ENCODE measurements at regions not wholly inside any gene's neighbourhood (a gene's known extent, or its start where the extent isn't known, plus 50 kb on each side); places are given as distances from the start of the nearest gene placed in this dataset.
"Not testable (repeated sequence)": the region's sequence is repeated elsewhere in the genome, so short reads cannot be mapped to it uniquely, and the experiment has no call there.

DNA sequence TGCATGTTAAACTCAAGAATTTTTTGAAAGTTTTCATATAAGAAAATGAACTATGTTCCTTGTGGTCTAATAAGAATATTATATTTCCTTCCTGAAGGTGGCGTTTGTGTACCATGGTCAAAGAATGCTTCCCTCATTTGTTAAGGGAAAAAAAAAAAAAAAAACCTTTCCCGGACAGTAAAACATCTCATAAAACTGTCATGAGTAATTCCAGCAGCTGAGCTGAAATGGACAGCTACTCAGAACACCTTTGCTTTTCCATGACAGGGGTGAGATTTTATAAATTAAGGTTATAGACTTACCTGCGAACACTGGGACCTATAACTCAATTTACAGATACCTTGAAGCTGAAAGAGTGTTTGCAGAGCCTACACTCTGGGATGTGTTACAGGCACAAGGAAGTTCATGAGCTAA, 113.2 kb upstream of the RANBP3L start:
- no peak for DNase-seq (ENCODE audit: insufficient read length)
- TF ChIP-seq POLR2A (IDR thresholded peaks at IDR 0.05; ENCODE audit: low read depth, low read length) (no peak), TAF1 (IDR thresholded peaks at IDR 0.05; ENCODE audit: borderline replicate concordance, low read depth, low read length) (no peak), POLR2AphosphoS5 (IDR thresholded peaks at IDR 0.05; ENCODE audit: low read depth, low read length) (no peak)
- FAIRE-seq, result no peak

DNA sequence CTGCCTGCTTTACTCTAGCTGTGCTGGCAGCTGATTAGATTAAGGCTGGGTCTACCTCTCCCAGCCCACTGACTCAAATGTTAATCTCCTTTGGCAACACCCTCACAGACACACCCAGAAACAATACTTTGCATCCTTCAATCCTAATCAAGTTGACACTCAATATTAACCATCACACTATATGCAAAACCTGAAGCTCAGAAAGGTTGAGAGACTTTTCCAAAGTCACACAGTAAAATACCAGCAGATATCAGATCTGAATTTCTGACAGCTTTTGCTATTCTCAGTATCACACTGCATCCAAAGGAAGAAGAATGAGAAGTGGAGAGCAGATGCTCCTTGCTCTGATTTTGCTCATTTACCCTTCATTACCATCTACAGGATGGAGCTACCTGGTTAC, 114.9 kb upstream of the RANBP3L start:
- FAIRE-seq (no peak), DNase-seq (ENCODE audit: insufficient read length) (no peak)
- TF ChIP-seq POLR2A (IDR thresholded peaks at IDR 0.05; ENCODE audit: low read depth, low read length), result no peak
- no peak for TF ChIP-seq TAF1 (IDR thresholded peaks at IDR 0.05; ENCODE audit: borderline replicate concordance, low read depth, low read length)
- no peak for TF ChIP-seq POLR2AphosphoS5 (IDR thresholded peaks at IDR 0.05; ENCODE audit: low read depth, low read length)

DNA sequence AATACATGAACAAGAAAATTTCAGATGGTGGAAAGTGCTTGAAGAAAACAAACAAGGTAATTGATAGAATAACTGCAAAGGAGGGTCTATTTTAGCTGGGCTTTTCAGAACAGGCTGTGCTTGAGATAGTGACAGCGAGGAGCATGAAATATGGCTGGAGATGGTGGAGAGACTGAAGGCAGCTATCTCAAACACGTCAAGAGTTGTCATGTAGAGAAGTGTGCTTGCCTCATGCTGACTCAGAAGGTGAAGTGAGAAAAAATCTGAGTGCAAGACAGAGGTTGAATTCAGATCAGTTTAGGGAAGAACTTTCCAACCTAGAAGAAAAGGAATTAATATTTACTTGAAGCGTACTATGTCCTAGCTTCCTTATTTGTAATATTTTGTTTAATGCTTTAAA, 115.5 kb upstream of the RANBP3L start:
- TF ChIP-seq POLR2AphosphoS5 (IDR thresholded peaks at IDR 0.05; ENCODE audit: low read depth, low read length), result no peak
- TF ChIP-seq TAF1 (IDR thresholded peaks at IDR 0.05; ENCODE audit: borderline replicate concordance, low read depth, low read length), result no peak
- no peak for TF ChIP-seq POLR2A (IDR thresholded peaks at IDR 0.05; ENCODE audit: low read depth, low read length)

DNA sequence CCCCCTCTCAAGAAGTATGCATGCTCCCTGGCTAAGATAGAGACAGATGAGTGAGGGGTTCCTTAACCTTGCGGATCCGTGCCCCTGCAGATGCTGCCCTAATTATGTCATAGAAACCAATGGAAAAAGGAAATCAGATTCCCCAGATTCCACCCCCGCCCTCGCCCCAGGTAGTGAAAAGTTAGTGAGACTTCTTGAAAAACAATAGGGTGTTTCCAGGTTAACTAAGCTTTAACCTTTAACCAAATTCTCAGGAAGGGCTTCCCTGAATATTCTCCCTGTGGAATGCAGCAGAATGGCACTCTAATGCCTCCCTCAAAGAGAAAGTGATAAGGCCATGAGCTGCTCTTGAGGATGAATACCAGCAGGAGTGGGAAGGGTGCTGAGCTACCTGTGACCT, 116.0 kb upstream of the RANBP3L start:
- TF ChIP-seq POLR2AphosphoS5 (IDR thresholded peaks at IDR 0.05; ENCODE audit: low read depth, low read length) (no peak), TAF1 (IDR thresholded peaks at IDR 0.05; ENCODE audit: borderline replicate concordance, low read depth, low read length) (no peak), POLR2A (IDR thresholded peaks at IDR 0.05; ENCODE audit: low read depth, low read length) (no peak)
- DNase-seq (ENCODE audit: insufficient read length) (no peak), FAIRE-seq (no peak)

More for the DNA sequence above, 115.5 kb upstream of the RANBP3L start:
- no peak for DNase-seq (ENCODE audit: insufficient read length)
- no peak for FAIRE-seq

DNA sequence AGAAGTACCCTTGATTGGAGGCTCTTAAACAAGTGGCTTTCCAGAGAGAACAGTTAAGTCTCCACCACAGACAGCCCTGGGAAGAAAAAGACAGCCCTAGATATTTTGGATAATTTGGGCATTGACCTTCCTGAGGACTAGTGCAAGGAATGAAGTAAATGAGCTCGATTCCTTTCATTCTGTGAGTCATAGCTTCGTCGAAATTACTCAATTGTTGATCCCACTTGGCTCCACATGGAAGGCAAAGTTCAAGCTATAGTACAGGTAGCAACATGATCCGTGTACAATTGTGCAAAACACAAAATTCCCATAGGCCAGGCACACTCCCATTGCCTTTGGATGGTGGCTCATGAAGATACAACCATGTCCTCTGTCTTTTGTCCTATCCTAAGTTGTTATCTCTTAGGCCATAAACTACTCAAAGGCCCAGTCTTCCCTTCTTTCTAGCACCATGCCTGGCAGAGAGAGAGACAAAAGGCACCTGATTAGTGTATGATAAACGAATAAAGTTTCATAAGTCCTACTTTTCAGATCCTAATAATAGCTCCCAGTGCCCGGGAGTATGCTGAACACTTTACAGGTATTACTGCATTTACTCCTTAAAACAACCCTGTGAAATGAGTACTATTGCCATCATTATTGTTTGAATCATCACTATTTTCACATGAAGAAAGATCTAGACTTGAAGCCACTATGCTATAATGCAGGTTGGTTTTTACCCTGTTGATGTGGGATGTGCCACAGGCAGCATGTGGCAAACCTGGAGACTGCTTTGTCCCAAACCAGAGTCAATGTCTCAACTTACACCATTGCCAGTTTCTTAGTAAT, 116.7 kb upstream of the RANBP3L start:
- FAIRE-seq (no peak), DNase-seq (ENCODE audit: insufficient read length) (no peak)
- no peak for TF ChIP-seq POLR2AphosphoS5 (IDR thresholded peaks at IDR 0.05; ENCODE audit: low read depth, low read length)
- TF ChIP-seq POLR2A (IDR thresholded peaks at IDR 0.05; ENCODE audit: low read depth, low read length), result no peak
- no peak for TF ChIP-seq TAF1 (IDR thresholded peaks at IDR 0.05; ENCODE audit: borderline replicate concordance, low read depth, low read length)

DNA sequence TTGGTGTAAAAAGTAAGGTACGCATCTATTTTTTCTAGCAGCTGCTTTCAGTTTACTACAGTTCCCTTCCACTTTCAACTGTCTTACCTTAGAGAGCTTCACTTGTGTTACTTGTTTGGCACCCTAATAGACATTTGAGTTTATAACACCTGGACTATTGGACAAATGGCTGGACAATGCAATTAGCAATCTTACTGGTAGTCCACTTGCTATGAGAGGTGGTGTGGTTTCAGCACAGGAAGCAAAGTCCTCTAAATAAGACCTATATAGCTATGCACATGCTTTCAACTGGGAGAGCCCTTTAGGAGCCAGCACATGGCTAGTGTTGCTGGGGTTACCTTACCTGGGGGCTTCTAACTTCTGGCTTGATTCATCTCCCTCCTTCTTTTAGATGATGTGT, 119.6 kb upstream of the RANBP3L start:
- FAIRE-seq, result no peak
- TF ChIP-seq POLR2AphosphoS5 (IDR thresholded peaks at IDR 0.05; ENCODE audit: low read depth, low read length) (no peak), POLR2A (IDR thresholded peaks at IDR 0.05; ENCODE audit: low read depth, low read length) (no peak), TAF1 (IDR thresholded peaks at IDR 0.05; ENCODE audit: borderline replicate concordance, low read depth, low read length) (no peak)
- no peak for DNase-seq (ENCODE audit: insufficient read length)

DNA sequence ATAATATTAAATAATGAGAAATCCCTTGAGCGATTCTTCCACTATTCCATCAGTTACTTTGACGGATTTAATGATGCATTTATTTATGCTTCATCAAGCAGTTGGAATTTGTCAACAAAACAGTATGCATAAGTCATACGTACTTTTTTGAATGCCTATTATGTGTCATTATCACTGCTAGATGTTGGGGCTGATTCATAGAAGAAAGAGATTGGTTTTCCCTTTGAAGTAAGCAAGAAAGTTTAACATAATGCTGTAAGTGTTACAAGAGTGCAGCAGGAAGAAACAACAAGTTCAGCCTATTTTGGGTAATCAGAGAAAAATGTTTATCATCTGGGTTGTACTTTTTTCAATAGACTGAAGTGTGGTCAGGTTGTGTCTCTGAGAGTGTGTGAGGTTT, 121.2 kb upstream of the RANBP3L start:
- DNase-seq (ENCODE audit: insufficient read length) (no peak), FAIRE-seq (no peak)
- no peak for TF ChIP-seq POLR2AphosphoS5 (IDR thresholded peaks at IDR 0.05; ENCODE audit: low read depth, low read length)

DNA sequence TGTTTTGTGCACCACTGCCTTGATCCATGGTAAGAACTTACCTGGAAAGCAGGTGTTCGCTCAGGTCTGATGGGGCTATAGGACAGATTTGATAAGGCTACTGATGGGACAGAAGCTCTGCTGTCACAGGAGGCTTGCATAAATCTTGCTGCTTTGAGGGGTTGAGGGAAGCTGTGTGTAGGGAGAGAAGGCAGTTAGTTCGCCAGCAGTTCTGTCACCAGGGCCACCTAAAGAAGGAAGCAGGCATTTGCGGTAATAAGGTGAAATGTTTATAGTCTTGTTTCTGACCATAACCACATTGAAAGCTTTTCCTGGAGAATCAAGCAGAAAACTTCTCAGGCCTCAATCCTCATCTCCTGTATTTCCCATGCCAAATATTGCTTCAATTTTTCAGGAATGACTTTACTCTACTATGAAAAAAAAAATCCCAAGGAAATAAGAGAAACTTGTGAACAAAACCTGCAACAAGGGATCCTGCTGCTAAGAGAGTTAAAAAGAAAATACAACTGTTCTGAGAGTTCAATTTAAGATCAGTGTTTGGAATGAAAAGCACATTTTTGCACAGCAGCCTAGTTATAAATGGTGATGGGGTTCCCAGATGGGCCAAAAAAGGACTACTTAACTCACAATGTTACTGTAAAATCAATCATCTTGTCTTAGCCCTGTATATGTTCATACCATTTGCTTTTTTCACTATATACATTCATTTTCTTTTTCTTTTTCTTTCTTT, 122.0 kb upstream of the RANBP3L start:
- TF ChIP-seq TAF1 (IDR thresholded peaks at IDR 0.05; ENCODE audit: borderline replicate concordance, low read depth, low read length) (no peak), POLR2A (IDR thresholded peaks at IDR 0.05; ENCODE audit: low read depth, low read length) (no peak), POLR2AphosphoS5 (IDR thresholded peaks at IDR 0.05; ENCODE audit: low read depth, low read length) (no peak)
- FAIRE-seq (no peak), DNase-seq (ENCODE audit: insufficient read length) (no peak)

DNA sequence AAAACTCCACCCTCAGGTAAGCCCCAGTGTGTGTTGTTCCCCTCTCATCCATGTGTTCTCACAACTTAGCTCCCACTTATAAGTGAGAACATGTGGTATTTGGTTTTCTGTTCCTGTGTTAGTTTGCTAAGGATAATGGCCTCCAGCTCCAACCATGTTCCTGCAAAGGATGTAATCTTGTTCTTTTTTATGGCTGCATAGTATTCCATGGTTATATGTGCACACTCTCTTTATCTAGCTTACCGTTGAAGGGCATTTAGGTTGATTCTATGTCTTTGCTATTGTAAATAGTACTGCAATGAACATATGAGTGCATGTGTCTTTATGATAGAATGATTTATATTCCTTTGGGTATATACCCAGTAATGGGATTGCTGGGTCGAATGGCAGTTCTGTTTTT, 124.4 kb upstream of the RANBP3L start:
- FAIRE-seq, result not testable (repeated sequence)

DNA sequence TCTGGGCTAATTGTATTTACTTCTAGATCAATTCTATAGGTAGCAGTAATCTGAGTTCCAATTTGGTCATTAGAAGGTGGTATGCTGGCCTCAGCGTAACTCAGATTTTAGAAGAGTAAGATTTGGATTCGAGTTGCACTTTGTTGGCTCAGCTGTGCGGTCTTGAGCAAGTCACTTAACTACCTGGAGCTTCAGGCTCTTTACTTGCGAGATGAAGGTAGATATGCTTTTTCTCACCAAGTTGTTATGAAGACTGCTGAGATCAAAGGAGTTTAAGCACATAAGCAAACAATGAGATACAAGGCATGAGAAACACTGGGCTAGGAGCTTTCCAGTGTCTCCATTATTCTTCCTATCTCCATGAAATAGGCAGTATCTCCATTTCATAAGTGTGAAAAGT, 133.8 kb upstream of the RANBP3L start:
- DNase-seq (ENCODE audit: insufficient read length) (no peak), FAIRE-seq (no peak)
- TF ChIP-seq POLR2AphosphoS5 (IDR thresholded peaks at IDR 0.05; ENCODE audit: low read depth, low read length) (no peak), POLR2A (IDR thresholded peaks at IDR 0.05; ENCODE audit: low read depth, low read length) (no peak), TAF1 (IDR thresholded peaks at IDR 0.05; ENCODE audit: borderline replicate concordance, low read depth, low read length) (no peak)

More for the DNA sequence above, 124.4 kb upstream of the RANBP3L start:
- DNase-seq (ENCODE audit: insufficient read length), result not testable (repeated sequence)

DNA sequence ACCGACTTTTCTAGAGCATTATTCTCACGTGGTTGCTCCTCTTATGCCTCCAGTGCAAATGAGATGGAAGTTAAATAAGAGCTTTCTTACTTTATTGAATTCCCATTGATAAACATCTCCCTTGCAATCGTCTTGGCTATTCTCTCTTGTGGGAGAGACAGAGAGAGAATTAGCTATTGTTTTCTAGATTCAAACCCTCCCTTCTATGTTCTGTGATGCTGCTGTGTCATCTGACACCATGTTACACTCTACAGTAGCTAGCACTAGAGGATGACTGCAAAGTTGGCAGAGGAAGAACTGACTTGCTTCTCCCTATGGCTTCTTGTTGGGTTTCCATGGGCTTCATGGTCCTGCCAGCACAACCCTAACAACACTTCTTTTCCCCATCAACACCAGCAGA, 134.6 kb upstream of the RANBP3L start:
- TF ChIP-seq TAF1 (IDR thresholded peaks at IDR 0.05; ENCODE audit: borderline replicate concordance, low read depth, low read length) (no peak), POLR2AphosphoS5 (IDR thresholded peaks at IDR 0.05; ENCODE audit: low read depth, low read length) (no peak), POLR2A (IDR thresholded peaks at IDR 0.05; ENCODE audit: low read depth, low read length) (no peak)
- no peak for FAIRE-seq

More for the DNA sequence above, 134.6 kb upstream of the RANBP3L start:
- no peak for DNase-seq (ENCODE audit: insufficient read length)

Data from GM12892 (cell line).